HG03565 (cell line): ENCODE measurements at regions not wholly inside any gene's neighbourhood (a gene's known extent, or its start where the extent isn't known, plus 50 kb on each side); places are given as distances from the start of the nearest gene placed in this dataset.
A peak's percentile ranks its signal among the peaks of the same experiment; 100 is the strongest.

Experiments used
- ATAC-seq: cut with Tn5 transposase; IDR thresholded peaks from one replicate; pipeline ENCODE4 v1.9.1; 2021; ENCODE audit warnings: mild to moderate bottlenecking, moderate library complexity; ENCODE audit not compliant: unreplicated experiment

- ATAC-seq = peak; percentile 4
These were observed 87.4 kb downstream of the CHST2 start for GRCh38 chr3:143206955-143207337.

- ATAC-seq = peak; percentile 86
These were observed 87.9 kb downstream of the CHST2 start for GRCh38 chr3:143207338-143207961.

GRCh38 chr3:143208976-143209714, 89.6 kb downstream of the CHST2 start:
- ATAC-seq = no peak

GRCh38 chr3:143209715-143210059, 90.1 kb downstream of the CHST2 start:
- no peak for ATAC-seq

GRCh38 chr3:143210141-143210540, 90.6 kb downstream of the CHST2 start:
- ATAC-seq = no peak

- no peak for ATAC-seq
These were observed 95.5 kb downstream of the CHST2 start for GRCh38 chr3:143215059-143215458.
